ENCODE measurements at regions not wholly inside any gene's neighbourhood (a gene's known extent, or its start where the extent isn't known, plus 50 kb on each side); places are given as distances from the start of the nearest gene placed in this dataset.

- no peaks in the 10 kb centered on the region for H3K9me3 ChIP-seq (ENCODE audit: control insufficient read depth in 2 of 3, low read length in 3 of 3)
- no peak overlapping the region for H3K27ac ChIP-seq (ENCODE audit: low read depth, low read length)
- Mint-ChIP-seq H3K27me3 (peaks cover 3 to 15% (median 14%) of the 10 kb centered on the region in 5 donors), H3K4me3 (no peak overlapping the region), H3K27ac (no peak overlapping the region), H3K4me1 (no peaks in the 10 kb centered on the region), H3K36me3 (no peaks in the 10 kb centered on the region), H3K9me3 (no peaks in the 10 kb centered on the region)
- no peaks in the 10 kb centered on the region for H3K4me1 ChIP-seq (ENCODE audit: control insufficient read depth in 2 of 2, insufficient read depth in 2 of 2, low read length in 2 of 2)
- intact Hi-C loops (cut with micrococcal nuclease), result no loop called here
- ATAC-seq, result no peak
- no peak overlapping the region for H3K4me3 ChIP-seq (ENCODE audit: low read length)
- H3K36me3 ChIP-seq (ENCODE audit: control insufficient read depth in 2 of 3, insufficient read depth in 3 of 3, low read length in 3 of 3), result no peaks in the 10 kb centered on the region
- ChIA-PET CTCF (no interaction called here), POLR2A (no interaction called here)
- no peaks in the 10 kb centered on the region for H3K27me3 ChIP-seq (ENCODE audit: control insufficient read depth in 2 of 2, insufficient read depth in 2 of 2, low read length in 2 of 2)
- DNase-seq, result no peak
Measured at GRCh38 chr5:61649231-61649630, 317.2 kb downstream of the ZSWIM6 start.

- Mint-ChIP-seq H3K36me3 (no peaks in the 10 kb centered on the region), H3K9me3 (no peaks in the 10 kb centered on the region), H3K27ac (no peak overlapping the region), H3K27me3 (peaks cover 3 to 15% (median 14%) of the 10 kb centered on the region in 5 donors), H3K4me3 (no peak overlapping the region), H3K4me1 (no peaks in the 10 kb centered on the region)
- no peaks in the 10 kb centered on the region for H3K36me3 ChIP-seq (ENCODE audit: control insufficient read depth in 2 of 3, insufficient read depth in 3 of 3, low read length in 3 of 3)
- H3K27ac ChIP-seq (ENCODE audit: low read depth, low read length), result no peak overlapping the region
- ATAC-seq (no peak), DNase-seq (no peak)
- no peaks in the 10 kb centered on the region for H3K4me1 ChIP-seq (ENCODE audit: control insufficient read depth in 2 of 2, insufficient read depth in 2 of 2, low read length in 2 of 2)
- H3K9me3 ChIP-seq (ENCODE audit: control insufficient read depth in 2 of 3, low read length in 3 of 3), result no peaks in the 10 kb centered on the region
- no peaks in the 10 kb centered on the region for H3K27me3 ChIP-seq (ENCODE audit: control insufficient read depth in 2 of 2, insufficient read depth in 2 of 2, low read length in 2 of 2)
- POLR2A ChIA-PET, result no interaction called here
- no peak overlapping the region for H3K4me3 ChIP-seq (ENCODE audit: low read length)
- CTCF ChIA-PET, result no interaction called here
- intact Hi-C loops (cut with micrococcal nuclease), result loop anchor here in 1 of 2 donors (10.0 kb wide), 1 partner anchor 375 kb away; no protein-coding TSS in a partner anchor
Measured at GRCh38 chr5:61649971-61650370, 317.9 kb downstream of the ZSWIM6 start.

DNA sequence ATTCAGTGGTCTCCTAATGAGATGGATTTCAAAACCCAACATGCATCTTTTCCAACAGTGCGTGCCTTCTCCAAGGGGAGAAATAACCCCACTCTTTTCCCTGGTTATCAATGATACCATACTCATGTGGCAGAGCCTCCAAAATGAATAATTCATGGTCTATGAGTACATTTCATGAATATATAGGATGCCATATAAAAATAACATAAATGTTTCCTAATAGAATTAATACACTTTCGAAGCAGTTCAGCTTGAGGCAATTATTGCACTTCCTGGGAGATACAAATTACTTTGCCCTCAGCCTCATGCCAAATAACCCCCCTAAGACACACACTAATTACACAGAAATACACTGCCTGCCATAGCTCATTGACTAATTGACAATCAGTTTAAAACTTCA is 318.6 kb downstream of the ZSWIM6 start:
- Mint-ChIP-seq H3K4me1 (no peaks in the 10 kb centered on the region), H3K27ac (no peak overlapping the region), H3K4me3 (no peak overlapping the region), H3K27me3 (peaks cover 3 to 21% (median 19%) of the 10 kb centered on the region in 5 donors), H3K36me3 (no peaks in the 10 kb centered on the region), H3K9me3 (no peaks in the 10 kb centered on the region)
- Histone ChIP-seq H3K4me1 (ENCODE audit: control insufficient read depth in 2 of 2, insufficient read depth in 2 of 2, low read length in 2 of 2) (no peaks in the 10 kb centered on the region), H3K27me3 (ENCODE audit: control insufficient read depth in 2 of 2, insufficient read depth in 2 of 2, low read length in 2 of 2) (no peaks in the 10 kb centered on the region), H3K9me3 (ENCODE audit: control insufficient read depth in 2 of 3, low read length in 3 of 3) (no peaks in the 10 kb centered on the region), H3K4me3 (ENCODE audit: low read length) (no peak overlapping the region), H3K36me3 (ENCODE audit: control insufficient read depth in 2 of 3, insufficient read depth in 3 of 3, low read length in 3 of 3) (no peaks in the 10 kb centered on the region), H3K27ac (ENCODE audit: low read depth, low read length) (no peak overlapping the region)
- ChIA-PET POLR2A (no interaction called here), CTCF (no interaction called here)
- DNase-seq (no peak), ATAC-seq (no peak)
- intact Hi-C loops (cut with micrococcal nuclease), result loop anchor here in 1 of 2 donors (10.0 kb wide), 1 partner anchor 376 kb away; no protein-coding TSS in a partner anchor

- Histone ChIP-seq H3K36me3 (ENCODE audit: control insufficient read depth in 2 of 3, insufficient read depth in 3 of 3, low read length in 3 of 3) (no peaks in the 10 kb centered on the region), H3K27ac (ENCODE audit: low read depth, low read length) (no peak overlapping the region), H3K9me3 (ENCODE audit: control insufficient read depth in 2 of 3, low read length in 3 of 3) (no peaks in the 10 kb centered on the region), H3K4me1 (ENCODE audit: control insufficient read depth in 2 of 2, insufficient read depth in 2 of 2, low read length in 2 of 2) (no peaks in the 10 kb centered on the region), H3K27me3 (ENCODE audit: control insufficient read depth in 2 of 2, insufficient read depth in 2 of 2, low read length in 2 of 2) (no peaks in the 10 kb centered on the region), H3K4me3 (ENCODE audit: low read length) (no peak overlapping the region)
- DNase-seq, result no peak
- Mint-ChIP-seq H3K9me3 (no peaks in the 10 kb centered on the region), H3K36me3 (no peaks in the 10 kb centered on the region), H3K27me3 (peaks cover 3 to 24% (median 21%) of the 10 kb centered on the region in 5 donors), H3K4me1 (no peaks in the 10 kb centered on the region), H3K27ac (no peak overlapping the region), H3K4me3 (no peak overlapping the region)
- no peak for ATAC-seq
- intact Hi-C loops (cut with micrococcal nuclease), result loop anchor here in 1 of 2 donors (10.0 kb wide), 1 partner anchor 376 kb away; no protein-coding TSS in a partner anchor
- ChIA-PET CTCF (no interaction called here), POLR2A (no interaction called here)
Measured at GRCh38 chr5:61651195-61651594, 319.1 kb downstream of the ZSWIM6 start.

- H3K4me3 Mint-ChIP-seq, result no peak overlapping the region
- CTCF ChIA-PET, result no interaction called here
- ATAC-seq (no peak), DNase-seq (no peak)
- no peaks in the 10 kb centered on the region for H3K9me3 Mint-ChIP-seq
- intact Hi-C loops (cut with micrococcal nuclease), result loop anchor here in 1 of 2 donors (10.0 kb wide), 1 partner anchor 378 kb away; no protein-coding TSS in a partner anchor
- H3K4me1 ChIP-seq (ENCODE audit: control insufficient read depth in 2 of 2, insufficient read depth in 2 of 2, low read length in 2 of 2), result no peaks in the 10 kb centered on the region
- no peak overlapping the region for H3K4me3 ChIP-seq (ENCODE audit: low read length)
- no peak overlapping the region for H3K27ac ChIP-seq (ENCODE audit: low read depth, low read length)
- H3K36me3 ChIP-seq (ENCODE audit: control insufficient read depth in 2 of 3, insufficient read depth in 3 of 3, low read length in 3 of 3), result no peaks in the 10 kb centered on the region
- no peaks in the 10 kb centered on the region for H3K9me3 ChIP-seq (ENCODE audit: control insufficient read depth in 2 of 3, low read length in 3 of 3)
- H3K27ac Mint-ChIP-seq, result no peak overlapping the region
- POLR2A ChIA-PET, result no interaction called here
- H3K4me1 Mint-ChIP-seq, result no peaks in the 10 kb centered on the region
- H3K36me3 Mint-ChIP-seq, result no peaks in the 10 kb centered on the region
- no peaks in the 10 kb centered on the region for H3K27me3 ChIP-seq (ENCODE audit: control insufficient read depth in 2 of 2, insufficient read depth in 2 of 2, low read length in 2 of 2)
- peaks cover 9 to 24% (median 21%) of the 10 kb centered on the region in 5 donors for H3K27me3 Mint-ChIP-seq
Measured at GRCh38 chr5:61652916-61653315, 320.9 kb downstream of the ZSWIM6 start.

GRCh38 chr5:61653807-61654580 is 321.9 kb downstream of the ZSWIM6 start:
- intact Hi-C loops (cut with micrococcal nuclease), result loop anchor here in 1 of 2 donors (10.0 kb wide), 1 partner anchor 379 kb away; no protein-coding TSS in a partner anchor
- no peak overlapping the region for H3K27ac ChIP-seq (ENCODE audit: low read depth, low read length)
- ATAC-seq, result no peak
- Mint-ChIP-seq H3K4me3 (no peak overlapping the region), H3K9me3 (no peaks in the 10 kb centered on the region), H3K27ac (no peak overlapping the region), H3K27me3 (peaks cover 11 to 24% (median 16%) of the 10 kb centered on the region in 5 donors), H3K36me3 (no peaks in the 10 kb centered on the region), H3K4me1 (peaks cover 0 to 4% (median 0%) of the 10 kb centered on the region in 7 donors)
- no peak for DNase-seq
- ChIA-PET POLR2A (no interaction called here), CTCF (no interaction called here)
- H3K4me3 ChIP-seq (ENCODE audit: low read length), result no peak overlapping the region
- H3K27me3 ChIP-seq (ENCODE audit: control insufficient read depth in 2 of 2, insufficient read depth in 2 of 2, low read length in 2 of 2), result no peaks in the 10 kb centered on the region
- no peaks in the 10 kb centered on the region for H3K36me3 ChIP-seq (ENCODE audit: control insufficient read depth in 2 of 3, insufficient read depth in 3 of 3, low read length in 3 of 3)
- no peaks in the 10 kb centered on the region for H3K4me1 ChIP-seq (ENCODE audit: control insufficient read depth in 2 of 2, insufficient read depth in 2 of 2, low read length in 2 of 2)
- no peaks in the 10 kb centered on the region for H3K9me3 ChIP-seq (ENCODE audit: control insufficient read depth in 2 of 3, low read length in 3 of 3)

DNA sequence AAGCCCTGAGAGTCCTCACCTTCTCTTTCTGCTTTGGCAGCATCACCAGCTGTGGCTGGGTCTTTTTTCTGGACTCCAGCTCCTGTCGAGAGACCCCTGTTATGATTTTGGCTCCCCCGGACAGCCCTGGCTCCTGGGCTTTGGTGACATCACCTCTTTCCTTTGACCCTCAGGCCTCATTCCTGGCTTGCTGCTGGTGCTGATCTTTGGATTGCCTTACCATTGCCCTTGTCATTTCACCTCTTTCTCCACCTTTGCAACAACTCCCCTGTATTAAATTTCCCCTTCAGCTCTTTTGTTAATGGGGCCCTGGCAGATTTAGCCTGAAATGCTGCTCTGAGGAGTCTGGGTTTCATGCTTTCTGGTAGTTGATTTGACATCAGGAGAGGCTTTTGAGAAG is 322.8 kb downstream of the ZSWIM6 start:
- H3K27ac Mint-ChIP-seq, result no peak overlapping the region
- intact Hi-C loops (cut with micrococcal nuclease), result loop anchor here in 1 of 2 donors (5.0 to 10.0 kb wide), 2 partner anchors 380 to 978 kb away; no protein-coding TSS in a partner anchor
- H3K27ac ChIP-seq (ENCODE audit: low read depth, low read length), result no peak overlapping the region
- DNase-seq, result no peak
- H3K4me1 ChIP-seq (ENCODE audit: control insufficient read depth in 2 of 2, insufficient read depth in 2 of 2, low read length in 2 of 2), result no peaks in the 10 kb centered on the region
- H3K9me3 Mint-ChIP-seq, result no peaks in the 10 kb centered on the region
- H3K4me1 Mint-ChIP-seq, result peaks cover 0 to 4% (median 0%) of the 10 kb centered on the region in 7 donors
- no peak for ATAC-seq
- H3K36me3 ChIP-seq (ENCODE audit: control insufficient read depth in 2 of 3, insufficient read depth in 3 of 3, low read length in 3 of 3), result no peaks in the 10 kb centered on the region
- H3K4me3 ChIP-seq (ENCODE audit: low read length), result no peak overlapping the region
- CTCF ChIA-PET, result no interaction called here
- POLR2A ChIA-PET, result no interaction called here
- no peaks in the 10 kb centered on the region for H3K27me3 ChIP-seq (ENCODE audit: control insufficient read depth in 2 of 2, insufficient read depth in 2 of 2, low read length in 2 of 2)
- H3K4me3 Mint-ChIP-seq, result no peak overlapping the region
- H3K27me3 Mint-ChIP-seq, result peaks cover 8 to 18% (median 11%) of the 10 kb centered on the region in 5 donors
- H3K36me3 Mint-ChIP-seq, result no peaks in the 10 kb centered on the region
- H3K9me3 ChIP-seq (ENCODE audit: control insufficient read depth in 2 of 3, low read length in 3 of 3), result no peaks in the 10 kb centered on the region

All from naive thymus-derived CD4-positive, alpha-beta T cell (primary cell).